Upper lobe of right lung (tissue), 1 donor: ENCODE measurements at regions not wholly inside any gene's neighbourhood (a gene's known extent, or its start where the extent isn't known, plus 50 kb on each side); places are given as distances from the start of the nearest gene placed in this dataset.
A peak's percentile ranks its signal among the peaks of the same experiment; 100 is the strongest.

Experiments
- ATAC-seq: fragments of 200-7000 bp; cut with Tn5 transposase; one replicate; pipeline ENCODE4 v1.9.1; 2020; ENCODE audit warnings: mild to moderate bottlenecking, moderate library complexity
- DNase-seq: peaks from one replicate; pipeline ENCODE4 v3.0.0-alpha.2; 2020
- H3K27ac ChIP-seq: fragments of 200-600 bp; one replicate; pipeline ENCODE4 v1.8.0; 2022
- H3K27me3 ChIP-seq: fragments of 200-600 bp; one replicate; pipeline ENCODE4 v1.8.0; 2022; ENCODE audit warnings: mild to moderate bottlenecking
- H3K36me3 ChIP-seq: fragments of 200-600 bp; one replicate; pipeline ENCODE4 v1.8.0; 2022
- H3K4me1 ChIP-seq: fragments of 200-600 bp; one replicate; pipeline ENCODE4 v1.8.0; 2022
- H3K4me3 ChIP-seq: fragments of 200-600 bp; one replicate; pipeline ENCODE4 v1.8.0; 2022; ENCODE audit warnings: mild to moderate bottlenecking
- H3K9me3 ChIP-seq: fragments of 200-600 bp; one replicate; pipeline ENCODE4 v1.8.0; 2022
- intact Hi-C: fragments of 100-400 bp; cut with DNase I; formaldehyde crosslinking; loops from one replicate; pipeline ENCODE4 v1.11.0; 2022
- TF ChIP-seq, protein P1 (sequence below): fragments of 200-600 bp; IDR thresholded peaks from one replicate; pipeline ENCODE4 v1.8.0; 2022; ENCODE audit warnings: antibody characterized with exemption
- donor health status: DM: no; HTN: yes; CAD: no; lungs with severe emphysema.

DNA sequence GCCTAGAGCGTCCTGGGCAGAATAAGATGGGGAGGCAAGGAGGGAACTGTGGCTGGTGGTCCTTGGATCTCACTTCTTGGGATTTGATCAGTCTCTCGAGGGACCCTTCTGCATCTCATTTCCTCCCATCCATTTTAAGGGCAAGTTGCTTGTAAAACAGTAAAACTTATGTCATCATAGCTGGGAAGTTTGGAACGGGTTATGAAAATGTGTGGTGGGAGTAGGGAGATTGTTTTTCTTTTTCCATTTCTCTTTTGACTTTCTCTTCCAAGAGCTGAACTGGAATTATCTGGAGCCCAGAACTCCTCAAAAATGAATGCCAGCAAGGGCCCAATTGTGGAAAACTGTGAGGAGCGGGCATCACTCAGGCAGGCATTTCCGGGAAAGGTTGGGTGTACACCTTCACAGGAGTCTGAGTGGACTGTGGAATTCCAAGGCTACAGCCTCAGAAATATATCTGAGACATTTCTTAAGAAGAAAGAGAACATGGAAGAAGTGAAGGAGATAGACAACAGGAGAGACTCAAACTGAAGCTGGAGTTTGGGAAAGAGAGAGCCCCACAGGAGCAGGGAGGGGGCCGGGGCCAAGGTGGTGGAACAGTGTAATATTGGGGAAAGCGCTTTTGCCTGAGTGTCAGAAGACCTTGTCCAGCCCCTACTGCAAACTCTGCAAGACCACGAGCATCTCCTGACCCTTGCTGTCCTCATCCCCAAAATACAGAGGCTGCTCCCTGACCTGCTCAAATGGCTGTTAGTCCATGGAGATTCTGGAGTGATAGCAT lies 185.1 kb downstream of the FOXD2 start:
- no peaks in the 10 kb centered on the region for H3K27me3 ChIP-seq
- H3K27ac ChIP-seq, result no peak overlapping the region
- intact Hi-C loops, result no loop called here
- no peaks in the 10 kb centered on the region for H3K9me3 ChIP-seq
- H3K36me3 ChIP-seq, result no peaks in the 10 kb centered on the region
- no peak for DNase-seq
- no peaks in the 10 kb centered on the region for H3K4me1 ChIP-seq
- TF ChIP-seq, protein P1, sequence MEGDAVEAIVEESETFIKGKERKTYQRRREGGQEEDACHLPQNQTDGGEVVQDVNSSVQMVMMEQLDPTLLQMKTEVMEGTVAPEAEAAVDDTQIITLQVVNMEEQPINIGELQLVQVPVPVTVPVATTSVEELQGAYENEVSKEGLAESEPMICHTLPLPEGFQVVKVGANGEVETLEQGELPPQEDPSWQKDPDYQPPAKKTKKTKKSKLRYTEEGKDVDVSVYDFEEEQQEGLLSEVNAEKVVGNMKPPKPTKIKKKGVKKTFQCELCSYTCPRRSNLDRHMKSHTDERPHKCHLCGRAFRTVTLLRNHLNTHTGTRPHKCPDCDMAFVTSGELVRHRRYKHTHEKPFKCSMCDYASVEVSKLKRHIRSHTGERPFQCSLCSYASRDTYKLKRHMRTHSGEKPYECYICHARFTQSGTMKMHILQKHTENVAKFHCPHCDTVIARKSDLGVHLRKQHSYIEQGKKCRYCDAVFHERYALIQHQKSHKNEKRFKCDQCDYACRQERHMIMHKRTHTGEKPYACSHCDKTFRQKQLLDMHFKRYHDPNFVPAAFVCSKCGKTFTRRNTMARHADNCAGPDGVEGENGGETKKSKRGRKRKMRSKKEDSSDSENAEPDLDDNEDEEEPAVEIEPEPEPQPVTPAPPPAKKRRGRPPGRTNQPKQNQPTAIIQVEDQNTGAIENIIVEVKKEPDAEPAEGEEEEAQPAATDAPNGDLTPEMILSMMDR, result no peak
- no peak for ATAC-seq
- no peak overlapping the region for H3K4me3 ChIP-seq

DNA sequence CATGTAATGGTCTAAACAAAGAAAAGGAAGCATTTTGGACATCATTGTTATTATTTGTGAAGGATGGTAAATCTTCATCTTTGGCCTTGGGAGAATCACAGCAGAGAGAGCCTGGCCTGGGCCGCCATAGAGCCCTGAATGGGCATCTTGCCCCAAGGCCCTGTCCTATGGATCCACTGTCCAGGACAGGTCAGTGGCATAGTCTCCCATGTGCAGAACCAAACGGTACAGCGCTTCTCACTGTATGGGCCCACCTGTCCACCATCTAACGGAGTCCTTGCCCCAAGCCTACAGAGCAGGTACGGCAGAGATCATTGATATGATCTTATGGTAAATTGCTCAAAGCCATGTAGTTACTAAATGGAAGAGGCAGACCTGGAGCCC lies 185.7 kb downstream of the FOXD2 start:
- ATAC-seq (no peak), DNase-seq (no peak)
- Histone ChIP-seq H3K9me3 (no peaks in the 10 kb centered on the region), H3K4me3 (no peak overlapping the region), H3K36me3 (no peaks in the 10 kb centered on the region), H3K4me1 (no peaks in the 10 kb centered on the region), H3K27me3 (no peaks in the 10 kb centered on the region), H3K27ac (no peak overlapping the region)
- intact Hi-C loops, result no loop called here
- TF ChIP-seq, protein P1, result no peak

DNA sequence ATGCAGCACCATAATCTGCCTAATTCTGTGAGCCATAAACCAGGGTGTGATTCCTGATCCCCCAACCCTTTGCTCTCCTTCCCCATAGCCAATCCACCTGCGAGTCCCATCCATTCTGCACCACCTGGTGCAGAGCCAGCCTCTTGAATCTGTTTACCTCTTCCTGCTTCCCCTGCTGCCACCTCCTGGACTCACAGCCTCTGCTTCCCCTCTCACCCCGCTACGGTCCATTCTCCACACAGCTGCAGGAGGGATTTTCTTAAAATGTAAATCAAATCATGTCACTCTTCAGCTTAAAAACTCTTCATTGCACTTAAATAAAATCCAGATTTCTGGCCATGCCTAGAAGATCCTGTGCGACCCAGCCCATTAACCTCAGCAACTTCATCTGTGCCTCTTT lies 186.7 kb downstream of the FOXD2 start:
- intact Hi-C loops, result no loop called here
- Histone ChIP-seq H3K4me3 (no peak overlapping the region), H3K9me3 (no peaks in the 10 kb centered on the region), H3K4me1 (no peaks in the 10 kb centered on the region), H3K36me3 (no peaks in the 10 kb centered on the region), H3K27me3 (no peaks in the 10 kb centered on the region), H3K27ac (no peak overlapping the region)
- TF ChIP-seq, protein P1, result peak; percentile 25
- no peak for DNase-seq
- peak; percentile 70 for ATAC-seq

DNA sequence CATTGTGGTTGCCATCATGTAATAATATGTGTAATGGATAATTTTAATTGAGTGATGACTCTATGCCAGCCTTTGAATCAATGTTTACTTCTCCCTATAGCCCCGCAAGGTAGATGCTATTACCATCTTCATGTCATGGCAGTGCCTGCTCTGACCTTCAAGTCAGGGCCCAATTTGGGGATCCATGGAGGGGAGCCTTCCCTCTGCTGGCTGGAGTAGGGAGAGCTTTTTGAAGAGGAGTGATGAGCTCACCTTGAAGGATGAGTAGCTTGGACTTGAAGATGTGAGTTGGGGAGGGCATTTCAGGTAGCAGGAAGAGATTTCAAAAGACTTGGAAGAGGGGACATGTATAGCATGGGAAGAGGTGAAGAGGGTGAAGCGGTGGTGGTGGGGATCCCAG lies 189.2 kb downstream of the FOXD2 start:
- no peak for DNase-seq
- TF ChIP-seq, protein P1, result no peak
- no peaks in the 10 kb centered on the region for H3K27me3 ChIP-seq

DNA sequence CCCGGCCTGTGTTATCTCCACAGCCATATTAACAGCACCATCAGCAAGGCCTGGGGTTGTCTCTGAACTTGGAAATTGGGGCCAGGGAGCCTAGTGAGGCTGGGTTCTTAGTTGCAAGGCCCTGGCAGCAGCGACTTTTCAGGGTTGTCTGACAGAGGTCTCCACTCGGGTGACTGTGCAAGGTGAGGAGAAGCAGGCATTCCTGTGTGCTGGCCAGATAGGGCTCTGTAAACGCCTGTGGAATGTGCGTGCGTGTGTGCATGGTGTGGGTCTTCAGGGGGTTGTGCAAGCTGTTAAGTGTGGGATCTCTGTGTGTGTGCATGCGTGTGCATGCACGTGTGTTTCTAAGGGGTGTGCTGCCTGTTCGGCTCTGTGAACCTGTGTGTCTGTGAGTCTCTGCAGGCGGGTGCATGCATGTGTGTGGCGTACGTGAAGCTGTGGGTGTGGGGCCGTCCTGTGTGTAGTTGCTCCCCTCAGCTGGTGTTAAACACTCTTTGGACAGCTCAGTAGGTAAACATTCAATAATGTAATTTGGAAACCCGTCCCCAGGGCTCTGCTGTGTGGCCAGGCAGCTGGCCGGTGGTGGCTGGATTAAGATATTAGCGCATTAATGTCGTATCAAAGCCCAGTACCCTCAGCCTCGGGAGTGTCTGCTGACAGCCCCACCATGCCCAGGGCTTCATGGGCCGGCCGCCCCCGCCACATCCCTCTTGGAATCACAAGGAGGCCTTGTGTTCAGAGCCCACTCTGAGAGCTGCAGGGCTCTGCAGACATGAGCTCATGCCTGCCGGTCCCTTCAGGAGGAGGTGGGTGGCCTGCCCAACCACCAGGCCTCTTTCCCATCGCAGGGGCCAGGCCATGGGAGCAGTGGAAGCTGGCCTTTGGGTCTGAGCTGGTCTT lies 189.9 kb downstream of the FOXD2 start:
- Histone ChIP-seq H3K27ac (no peak overlapping the region), H3K9me3 (no peaks in the 10 kb centered on the region), H3K27me3 (no peaks in the 10 kb centered on the region), H3K4me1 (no peaks in the 10 kb centered on the region), H3K36me3 (no peaks in the 10 kb centered on the region), H3K4me3 (no peak overlapping the region)
- intact Hi-C loops, result no loop called here
- ATAC-seq (no peak), DNase-seq (peak; percentile 32)
- TF ChIP-seq, protein P1, result no peak

More for the DNA sequence above, 189.2 kb downstream of the FOXD2 start:
- H3K4me1 ChIP-seq, result no peaks in the 10 kb centered on the region
- no peak for ATAC-seq
- no peak overlapping the region for H3K4me3 ChIP-seq
- intact Hi-C loops, result no loop called here
- H3K36me3 ChIP-seq, result no peaks in the 10 kb centered on the region
- H3K27ac ChIP-seq, result no peak overlapping the region
- no peaks in the 10 kb centered on the region for H3K9me3 ChIP-seq
